AG09309 (cell line): ENCODE measurements at regions not wholly inside any gene's neighbourhood (a gene's known extent, or its start where the extent isn't known, plus 50 kb on each side); places are given as distances from the start of the nearest gene placed in this dataset.

ENCODE experiments used
- DNase-seq: peaks from one replicate; pipeline ENCODE4 v3.0.0-alpha.2; 2010; ENCODE audit warnings: low read depth
- H3K4me3 ChIP-seq: 2 replicates; pipeline ENCODE4 v1.5.1; 2011; ENCODE audit warnings: mild to moderate bottlenecking, low read depth, low read length, moderate library complexity; ENCODE audit not compliant: control insufficient read depth
- TF ChIP-seq, protein P1 (sequence below): IDR thresholded peaks from 2 replicates; pipeline ENCODE4 v1.5.1; 2011; ENCODE audit warnings: mild to moderate bottlenecking, low read depth, low read length, inconsistent platforms; ENCODE audit not compliant: insufficient read depth, control insufficient read depth; ENCODE audit errors: missing control alignments

DNA sequence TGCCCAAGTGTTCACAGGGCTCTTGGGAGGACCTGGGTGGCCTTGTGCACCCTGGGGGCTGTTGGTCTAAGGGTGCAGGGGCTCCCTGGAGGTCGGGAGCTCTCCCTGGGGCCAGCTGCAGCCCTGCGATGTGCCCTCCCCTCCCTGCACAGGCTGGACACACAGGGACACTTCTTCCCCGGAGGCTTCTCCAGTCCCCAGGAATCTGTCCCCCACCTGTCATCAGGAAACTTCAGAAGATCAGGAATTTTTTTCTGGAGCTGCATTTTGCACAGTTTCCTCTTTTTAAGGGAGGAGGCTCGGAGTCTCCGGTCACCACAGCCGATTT lies 66.9 kb upstream of the BHLHE23 start:
- no peak overlapping the region for H3K4me3 ChIP-seq
- DNase-seq: no peak
- TF ChIP-seq, protein P1, sequence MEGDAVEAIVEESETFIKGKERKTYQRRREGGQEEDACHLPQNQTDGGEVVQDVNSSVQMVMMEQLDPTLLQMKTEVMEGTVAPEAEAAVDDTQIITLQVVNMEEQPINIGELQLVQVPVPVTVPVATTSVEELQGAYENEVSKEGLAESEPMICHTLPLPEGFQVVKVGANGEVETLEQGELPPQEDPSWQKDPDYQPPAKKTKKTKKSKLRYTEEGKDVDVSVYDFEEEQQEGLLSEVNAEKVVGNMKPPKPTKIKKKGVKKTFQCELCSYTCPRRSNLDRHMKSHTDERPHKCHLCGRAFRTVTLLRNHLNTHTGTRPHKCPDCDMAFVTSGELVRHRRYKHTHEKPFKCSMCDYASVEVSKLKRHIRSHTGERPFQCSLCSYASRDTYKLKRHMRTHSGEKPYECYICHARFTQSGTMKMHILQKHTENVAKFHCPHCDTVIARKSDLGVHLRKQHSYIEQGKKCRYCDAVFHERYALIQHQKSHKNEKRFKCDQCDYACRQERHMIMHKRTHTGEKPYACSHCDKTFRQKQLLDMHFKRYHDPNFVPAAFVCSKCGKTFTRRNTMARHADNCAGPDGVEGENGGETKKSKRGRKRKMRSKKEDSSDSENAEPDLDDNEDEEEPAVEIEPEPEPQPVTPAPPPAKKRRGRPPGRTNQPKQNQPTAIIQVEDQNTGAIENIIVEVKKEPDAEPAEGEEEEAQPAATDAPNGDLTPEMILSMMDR: no peak

DNA sequence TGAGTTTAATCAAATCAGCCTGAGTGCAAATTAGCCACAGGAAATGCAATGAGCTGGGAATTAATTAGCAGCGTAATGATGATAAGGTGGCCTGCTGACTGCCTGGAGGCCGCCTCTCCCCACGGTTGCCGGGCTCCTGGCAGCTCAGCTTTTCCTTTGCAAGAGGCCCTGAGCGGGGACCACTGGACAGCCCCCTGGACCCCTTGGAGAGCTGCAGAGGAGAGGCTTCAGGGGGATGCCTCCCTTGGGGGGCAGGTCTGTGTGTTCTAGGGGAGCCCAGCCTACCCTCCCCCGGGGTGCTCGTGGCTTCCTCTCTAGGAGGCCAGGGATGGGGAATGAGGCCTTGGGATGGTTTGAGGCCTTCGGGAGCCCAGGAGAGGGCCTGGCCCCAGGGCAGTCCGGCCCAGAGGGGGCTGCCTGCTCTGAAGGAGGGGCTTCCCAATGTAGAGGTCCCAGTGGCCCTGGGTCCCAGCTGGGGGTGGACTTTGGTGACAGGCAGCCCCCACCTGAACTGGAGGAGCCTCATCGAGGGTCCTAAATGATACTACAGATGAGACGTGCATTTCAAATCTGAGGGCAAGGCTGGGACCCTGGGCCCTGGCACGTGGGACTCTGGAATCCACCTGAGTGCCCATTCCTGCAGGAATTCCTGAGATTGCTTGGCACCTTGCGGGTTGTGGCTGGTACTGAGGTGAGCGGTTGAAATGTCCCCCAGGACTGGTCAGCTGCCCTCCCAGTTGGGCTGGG lies 66.4 kb upstream of the BHLHE23 start:
- TF ChIP-seq, protein P1: no peak
- DNase-seq: no peak
- no peak overlapping the region for H3K4me3 ChIP-seq

DNA sequence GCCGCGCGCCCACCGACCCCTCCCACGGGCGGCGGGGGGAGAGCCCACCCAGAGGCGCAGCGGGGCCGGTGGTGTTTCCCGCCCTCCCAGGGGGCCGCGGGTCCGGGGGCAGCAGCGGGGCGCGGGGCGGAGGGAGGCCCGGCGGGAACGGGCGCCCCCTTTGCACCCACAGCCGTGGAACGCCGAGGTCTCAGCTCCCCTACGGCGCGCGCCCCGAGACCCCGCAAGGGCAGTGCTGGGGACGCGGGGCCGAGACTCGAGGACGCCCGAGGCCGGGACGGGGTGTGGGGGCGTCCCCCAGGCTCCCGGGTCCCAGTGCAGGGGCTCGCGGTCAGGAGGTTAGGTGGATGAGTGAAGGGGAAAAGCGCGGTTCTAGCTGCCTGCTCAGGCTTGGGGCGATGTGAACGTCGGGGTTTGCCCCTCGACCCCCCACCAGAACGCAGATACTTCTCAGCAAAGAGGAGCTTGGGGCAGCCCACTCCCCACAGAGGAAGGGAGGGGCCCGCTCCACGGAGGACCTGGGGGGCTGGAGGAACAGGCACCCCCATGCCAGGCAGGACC lies 65.5 kb upstream of the BHLHE23 start:
- no peak for DNase-seq
- TF ChIP-seq, protein P1: no peak
- no peak overlapping the region for H3K4me3 ChIP-seq

DNA sequence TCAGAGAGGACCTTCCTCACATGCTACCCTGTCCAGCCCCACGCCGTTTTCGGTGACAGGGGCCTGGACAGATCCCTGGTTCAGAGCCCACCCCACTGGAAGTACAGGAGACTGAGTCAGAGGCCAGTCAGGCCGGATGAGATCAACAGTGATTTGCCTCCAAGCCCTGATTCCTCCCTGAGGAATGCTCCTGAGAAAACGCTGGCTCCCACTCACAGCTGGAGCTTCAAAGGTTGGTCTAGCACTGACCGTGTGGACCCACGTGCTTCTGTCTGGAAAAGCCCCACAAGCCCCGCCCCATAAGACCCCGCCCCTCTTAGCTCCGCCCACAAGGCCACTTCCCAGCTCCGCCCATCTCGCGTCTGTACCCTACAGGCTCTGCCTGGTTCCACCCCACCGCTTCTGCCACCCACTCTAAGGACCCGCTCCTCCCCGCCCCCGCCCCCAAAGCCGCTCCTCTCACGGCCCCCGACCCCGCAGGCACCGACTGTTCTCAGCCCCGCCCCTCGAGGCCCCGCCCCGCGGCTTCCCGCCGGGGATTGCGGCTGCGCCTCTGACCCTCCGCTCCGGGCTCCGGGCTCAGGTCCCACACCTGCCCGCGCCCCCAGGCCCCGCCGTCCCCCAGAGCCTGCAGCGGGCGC lies 64.9 kb upstream of the BHLHE23 start:
- DNase-seq: no peak
- TF ChIP-seq, protein P1: no peak
- no peak overlapping the region for H3K4me3 ChIP-seq

DNA sequence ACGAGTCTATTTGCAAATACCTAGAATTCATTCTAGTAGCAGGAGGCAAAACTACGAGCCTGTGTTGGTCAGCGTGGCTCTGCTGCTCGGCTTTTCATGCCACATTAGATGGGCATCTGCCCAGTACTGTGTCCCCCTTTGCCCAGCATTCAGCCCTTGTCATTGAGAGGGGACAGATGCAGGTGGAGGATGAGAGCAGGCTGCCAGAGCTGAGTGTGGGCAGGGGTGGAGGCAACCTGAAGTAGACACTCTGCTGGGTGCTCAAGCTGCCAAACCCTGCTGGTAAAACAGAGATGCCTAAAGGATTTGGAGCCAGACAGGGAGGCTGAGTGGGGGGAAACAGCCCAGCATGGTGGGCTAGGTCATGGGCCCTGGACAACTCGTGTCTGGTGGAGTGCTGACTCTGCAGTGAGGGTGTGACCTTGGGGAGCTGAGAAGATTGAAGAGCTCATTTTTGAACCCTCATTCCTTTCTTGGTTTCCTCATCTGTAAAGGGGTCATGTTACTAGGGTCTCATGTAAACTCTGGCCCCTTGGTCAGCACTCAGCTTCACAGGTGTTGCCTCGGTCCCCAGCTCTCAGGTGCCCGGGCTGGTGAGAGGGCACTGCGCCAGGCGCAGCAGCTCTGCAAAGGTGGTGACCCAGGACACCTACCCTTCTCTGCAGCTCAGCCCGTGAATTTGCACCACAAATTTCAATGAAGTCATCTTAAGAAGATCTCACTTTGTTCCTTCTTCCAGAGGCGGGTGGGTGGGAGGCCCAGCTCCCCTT lies 64.2 kb upstream of the BHLHE23 start:
- H3K4me3 ChIP-seq: no peak overlapping the region
- TF ChIP-seq, protein P1: no peak
- no peak for DNase-seq

DNA sequence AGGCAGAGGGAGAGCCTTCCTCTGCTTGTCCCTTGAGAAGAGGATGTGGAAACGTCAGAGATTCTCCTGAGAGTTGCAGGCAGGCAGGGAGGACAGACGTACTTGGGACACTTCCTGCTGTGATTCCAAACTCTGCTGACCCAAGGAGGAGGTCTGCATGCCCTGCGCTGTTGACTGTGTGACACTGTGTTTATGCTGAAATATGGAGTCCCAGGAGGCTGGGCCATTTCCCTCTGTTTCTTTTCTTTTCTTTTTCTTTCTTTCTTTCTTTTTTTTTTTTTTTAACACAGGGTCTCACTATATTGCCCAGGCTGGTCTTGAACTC lies 63.5 kb upstream of the BHLHE23 start:
- DNase-seq: no peak
- H3K4me3 ChIP-seq: no peak overlapping the region
- TF ChIP-seq, protein P1: no peak
